Gastrocnemius medialis (tissue), 4 donors: ENCODE measurements at regions not wholly inside any gene's neighbourhood (a gene's known extent, or its start where the extent isn't known, plus 50 kb on each side); places are given as distances from the start of the nearest gene placed in this dataset.

Experiments
- CTCF ChIP-seq, 5 experiments: fragments of 450-650 bp in 3 of 5; fragments of 200-600 bp in 2 of 5; sonication (generic) in 2 of 5; IDR thresholded peaks in 4 of 5; conservative IDR thresholded peaks in 1 of 5; 1 replicate in 4 of 5; 2 replicates in 1 of 5; pipeline ENCODE4 v1.5.1; 2016 to 2019; ENCODE audit warnings: antibody characterized with exemption in 5 of 5, mild to moderate bottlenecking in 3 of 5, moderate library complexity in 3 of 5
- POLR2A ChIP-seq, 2 donors: fragments of 450-650 bp; IDR thresholded peaks; one replicate each; pipeline ENCODE4 v1.6.1; 2017; ENCODE audit warnings: antibody characterized with exemption in 2 of 2, mild to moderate bottlenecking in 2 of 2, moderate library complexity in 2 of 2

GRCh38 chr6:115487331-115487730, 573.4 kb downstream of the FRK start:
- TF ChIP-seq CTCF (IDR thresholded peaks at IDR 0.05 in 4 of 5, conservative IDR thresholded peaks at IDR 0.05 in 1 of 5) (no peak), POLR2A (IDR thresholded peaks at IDR 0.05) (no peak)
